OCI-LY3 (cell line): ENCODE measurements at regions not wholly inside any gene's neighbourhood (a gene's known extent, or its start where the extent isn't known, plus 50 kb on each side); places are given as distances from the start of the nearest gene placed in this dataset.

ENCODE experiments used
- EZH2phosphoT487 ChIP-seq: fragments of 200-600 bp; shearing (Covaris generic); IDR thresholded peaks from 2 replicates; pipeline ENCODE4 v1.6.1; 2018; ENCODE audit warnings: antibody characterized with exemption, mixed run types, low read depth
- TF ChIP-seq, protein P1 (sequence below): fragments of 200-600, 300-600 bp; sonication (generic); IDR thresholded peaks from 2 replicates; pipeline ENCODE4 v1.5.1; 2014; ENCODE audit warnings: antibody characterized with exemption, low read length, low read depth

- TF ChIP-seq, protein P1, sequence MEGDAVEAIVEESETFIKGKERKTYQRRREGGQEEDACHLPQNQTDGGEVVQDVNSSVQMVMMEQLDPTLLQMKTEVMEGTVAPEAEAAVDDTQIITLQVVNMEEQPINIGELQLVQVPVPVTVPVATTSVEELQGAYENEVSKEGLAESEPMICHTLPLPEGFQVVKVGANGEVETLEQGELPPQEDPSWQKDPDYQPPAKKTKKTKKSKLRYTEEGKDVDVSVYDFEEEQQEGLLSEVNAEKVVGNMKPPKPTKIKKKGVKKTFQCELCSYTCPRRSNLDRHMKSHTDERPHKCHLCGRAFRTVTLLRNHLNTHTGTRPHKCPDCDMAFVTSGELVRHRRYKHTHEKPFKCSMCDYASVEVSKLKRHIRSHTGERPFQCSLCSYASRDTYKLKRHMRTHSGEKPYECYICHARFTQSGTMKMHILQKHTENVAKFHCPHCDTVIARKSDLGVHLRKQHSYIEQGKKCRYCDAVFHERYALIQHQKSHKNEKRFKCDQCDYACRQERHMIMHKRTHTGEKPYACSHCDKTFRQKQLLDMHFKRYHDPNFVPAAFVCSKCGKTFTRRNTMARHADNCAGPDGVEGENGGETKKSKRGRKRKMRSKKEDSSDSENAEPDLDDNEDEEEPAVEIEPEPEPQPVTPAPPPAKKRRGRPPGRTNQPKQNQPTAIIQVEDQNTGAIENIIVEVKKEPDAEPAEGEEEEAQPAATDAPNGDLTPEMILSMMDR: no peak
- no peak for TF ChIP-seq EZH2phosphoT487
Observed at GRCh38 chr21:27419153-27419552, 452.3 kb upstream of the ADAMTS5 start.
